Stimulated activated CD4-positive, alpha-beta T cell treated with anti-CD3 and anti-CD28 coated beads, TNF-alpha, amount 100 ng/mL, for 24 hours (primary cell): ENCODE measurements at regions not wholly inside any gene's neighbourhood (a gene's known extent, or its start where the extent isn't known, plus 50 kb on each side); places are given as distances from the start of the nearest gene placed in this dataset.
A peak's percentile ranks its signal among the peaks of the same experiment; 100 is the strongest.

Experiments used
- DNase-seq, 3 experiments: peaks; one replicate each; pipeline ENCODE4 v3.0.0-alpha.2; 2020; ENCODE audit warnings: low read depth in 3 of 3

DNA sequence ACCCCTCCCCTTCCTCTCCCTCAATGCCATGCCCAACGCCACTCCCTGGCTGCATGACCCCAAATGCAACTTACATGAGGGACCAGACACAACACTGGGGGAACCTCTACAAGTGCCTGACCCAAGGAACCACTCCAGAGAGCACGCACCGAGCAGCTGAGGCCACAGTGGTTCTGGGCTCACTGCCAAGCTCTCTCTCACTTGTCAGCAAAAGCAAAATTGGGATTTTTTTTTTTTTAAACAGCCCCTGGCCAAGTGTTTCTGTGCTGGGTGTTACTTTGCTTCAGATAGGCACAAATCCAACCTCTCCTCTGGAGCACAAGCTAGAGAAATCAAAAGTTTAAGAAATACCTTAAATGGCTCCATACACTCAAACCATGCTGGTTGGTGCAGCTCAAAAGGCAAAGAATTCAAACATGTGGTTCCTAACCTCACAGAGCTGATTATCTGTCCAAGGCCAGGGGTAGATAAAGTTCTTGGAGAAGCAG, 363.0 kb downstream of the SETD4 start:
- DNase-seq: no peak

DNA sequence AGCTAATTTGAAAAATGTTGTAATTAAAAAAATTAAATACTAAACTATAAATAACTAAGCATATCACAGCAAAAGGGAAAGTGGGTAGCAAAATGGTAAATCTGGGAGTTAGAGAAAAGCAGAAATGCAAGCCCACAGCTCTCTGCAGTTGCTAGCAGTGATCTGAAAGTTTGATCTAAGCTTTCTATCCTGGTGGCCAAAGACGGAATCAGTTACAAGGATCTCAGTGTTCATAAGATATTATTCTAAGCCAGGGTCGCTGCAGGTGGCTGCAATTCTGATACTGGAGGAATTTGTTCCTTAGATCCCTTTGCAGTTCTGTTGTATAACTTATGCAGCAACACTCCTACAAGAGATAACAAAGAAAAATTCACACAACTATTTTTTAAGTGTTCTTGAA, 363.7 kb downstream of the SETD4 start:
- DNase-seq: no peak

DNA sequence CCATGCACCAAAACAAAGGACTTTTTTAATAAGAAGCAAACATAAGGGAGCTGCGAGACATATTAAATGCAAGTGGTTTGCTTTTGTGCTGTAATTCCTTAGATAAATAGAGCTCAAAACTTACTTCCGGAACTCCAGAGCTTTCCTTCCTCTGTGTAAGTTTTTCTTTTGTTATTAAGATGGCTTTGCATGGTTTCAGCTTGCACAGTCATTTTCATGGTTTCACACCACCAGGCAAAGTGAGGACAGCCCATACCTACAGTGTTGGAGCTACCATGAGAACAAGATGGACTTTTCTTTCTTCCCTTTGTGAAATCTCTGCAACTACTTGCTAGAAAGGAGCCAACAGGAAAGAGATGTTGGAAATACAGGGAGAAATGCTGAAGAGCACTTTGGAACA, 368.0 kb downstream of the SETD4 start:
- no peak for DNase-seq

DNA sequence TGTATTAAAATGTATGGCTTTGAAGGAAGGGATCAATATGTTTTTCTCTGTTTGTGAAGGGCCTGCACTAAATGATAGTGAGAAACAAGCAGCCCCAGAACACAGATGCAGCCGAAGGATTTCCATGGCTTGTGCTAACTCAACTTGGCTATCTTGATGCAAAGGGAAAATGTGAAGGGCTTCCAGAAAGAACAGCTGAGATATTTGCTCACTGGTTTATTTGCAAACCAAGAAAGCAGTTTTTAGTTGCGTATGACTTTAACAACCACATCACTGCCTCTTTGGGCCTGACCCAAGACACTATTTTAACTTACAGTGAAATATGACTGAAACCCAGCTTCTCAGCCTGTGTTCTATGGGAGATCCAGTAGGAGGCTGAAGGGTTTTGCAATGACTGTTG, 369.9 kb downstream of the SETD4 start:
- no peak for DNase-seq

DNA sequence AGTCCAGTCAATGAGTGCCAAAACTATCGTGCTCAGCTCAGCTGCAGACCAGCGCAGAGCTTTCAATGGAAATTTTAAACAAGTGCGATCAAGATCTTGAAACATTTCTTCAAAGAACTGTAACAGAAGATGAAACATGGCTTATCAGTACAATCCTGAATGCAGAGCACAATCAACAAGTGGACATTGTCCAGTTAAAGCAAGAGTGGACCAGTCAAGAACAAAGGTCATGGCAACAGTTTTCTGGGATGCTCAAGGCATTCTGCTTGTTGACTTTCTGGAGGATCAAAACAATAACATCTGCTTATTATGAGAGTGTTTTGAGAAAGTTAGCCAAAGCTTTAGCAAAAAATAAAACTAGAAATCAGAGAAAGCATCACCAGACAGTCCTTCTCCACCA, 374.2 kb downstream of the SETD4 start:
- DNase-seq: no peak

DNA sequence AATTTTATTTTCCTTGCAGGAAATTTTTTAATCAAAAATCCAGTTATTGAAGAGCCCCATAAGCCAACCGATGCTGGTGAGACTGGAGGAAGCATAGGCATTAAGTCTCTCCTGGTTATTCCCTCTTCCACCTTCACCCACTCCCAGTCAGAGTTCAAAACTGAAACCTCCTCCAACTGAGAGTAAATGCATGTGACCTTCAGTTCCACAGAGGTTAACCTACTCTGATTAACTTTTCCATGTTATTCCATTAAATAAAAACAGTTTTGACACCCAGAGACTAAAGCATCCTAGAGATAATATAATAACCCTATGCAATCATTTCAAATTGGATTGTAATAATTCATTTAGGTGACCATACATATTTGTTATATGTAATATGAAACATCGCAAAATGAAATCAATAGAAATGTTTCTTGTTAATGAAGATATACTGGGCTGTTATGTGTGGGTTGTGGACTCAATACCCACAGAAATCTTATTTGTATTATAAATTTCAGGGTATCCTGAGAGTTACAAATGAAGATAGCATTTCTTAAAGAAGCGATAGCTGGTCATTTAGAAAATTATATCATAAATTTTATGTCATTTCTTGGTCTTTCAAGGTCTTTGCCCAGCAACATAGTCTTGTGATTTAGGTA, 376.5 kb downstream of the SETD4 start:
- DNase-seq: no peak

DNA sequence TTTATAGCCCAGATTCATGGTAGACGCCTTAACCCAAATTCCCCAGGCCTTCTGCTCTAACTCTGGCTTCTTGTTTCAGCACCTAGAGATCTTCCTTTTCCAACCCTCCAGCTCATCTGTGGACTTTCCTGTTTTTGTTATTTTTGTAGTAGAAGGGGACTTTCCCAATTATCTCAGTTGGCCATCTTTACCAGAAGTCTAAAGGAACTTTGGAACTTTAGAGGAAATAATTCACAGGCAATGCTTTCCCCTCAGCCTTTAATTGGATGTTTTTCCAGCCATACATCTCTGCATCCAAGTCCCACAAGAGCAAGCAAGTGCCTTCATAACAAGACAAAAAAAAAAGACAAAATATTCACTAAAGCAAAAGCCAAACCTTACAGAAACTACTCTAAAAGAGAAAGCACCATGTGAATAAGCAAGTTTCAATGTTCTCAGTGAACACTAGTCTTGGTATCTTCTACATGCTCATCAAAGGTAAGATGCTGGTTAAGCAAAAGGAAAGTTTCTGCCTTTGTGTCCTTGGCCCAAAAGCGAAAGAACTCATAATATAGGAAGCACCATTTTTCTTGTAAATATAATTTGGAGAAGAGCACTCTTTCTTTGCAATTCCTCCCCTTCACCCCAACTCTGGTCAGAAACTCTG, 377.3 kb downstream of the SETD4 start:
- no peak for DNase-seq

DNA sequence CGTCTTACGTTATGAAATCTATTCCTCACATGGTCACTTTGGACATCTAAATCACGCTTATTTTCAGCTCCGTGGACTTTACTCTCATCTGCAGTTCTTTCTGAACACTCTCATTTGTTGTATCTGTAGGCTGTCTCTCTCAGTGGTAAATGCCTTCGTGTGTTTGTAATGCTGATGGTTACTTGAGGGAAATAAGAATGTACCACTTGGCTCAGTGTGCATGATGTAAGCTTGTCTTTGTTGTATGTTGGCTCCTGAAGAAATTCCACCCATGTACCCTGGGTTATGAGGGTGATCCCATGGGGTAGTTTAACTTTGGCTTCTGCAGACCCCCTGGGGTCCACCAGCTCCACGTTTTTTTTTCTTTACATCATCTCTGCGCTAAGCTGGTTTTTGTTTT, 378.4 kb downstream of the SETD4 start:
- DNase-seq: no peak

DNA sequence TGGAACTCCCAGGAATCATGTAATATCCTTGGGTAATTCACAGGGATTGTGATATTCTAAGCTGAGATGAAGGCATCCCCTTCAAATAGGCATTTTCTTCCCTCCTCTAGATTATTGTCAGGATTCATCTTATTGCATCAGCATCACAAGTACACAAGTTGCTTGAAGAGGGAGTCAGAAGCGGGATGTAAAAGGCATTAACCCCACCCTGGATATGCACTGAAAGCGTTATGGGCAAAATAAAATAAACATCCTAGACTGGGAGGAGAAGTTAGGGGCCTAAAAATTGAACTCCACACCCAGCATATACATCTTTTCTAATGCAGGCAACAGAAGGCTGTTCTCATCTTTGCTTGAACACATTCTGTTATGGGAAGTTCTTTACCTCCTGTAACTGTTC, 381.2 kb downstream of the SETD4 start:
- DNase-seq: no peak

DNA sequence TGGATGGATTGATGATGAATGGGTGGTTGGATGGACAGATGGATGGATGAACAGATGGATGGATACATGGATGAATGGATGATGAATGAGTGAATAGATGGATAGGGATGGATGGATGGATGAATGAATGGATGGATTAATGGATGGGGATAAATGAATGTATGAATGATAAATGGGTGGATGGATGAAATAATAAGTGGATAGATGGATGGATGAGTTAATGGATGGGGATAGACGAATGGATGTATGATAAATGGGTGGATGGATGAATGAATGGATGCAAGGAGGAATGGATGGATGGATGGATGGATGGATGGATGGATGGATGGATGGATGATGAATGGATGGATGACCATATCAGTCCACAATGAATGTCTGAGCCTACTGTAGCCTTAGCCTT, 381.9 kb downstream of the SETD4 start:
- no peak for DNase-seq

DNA sequence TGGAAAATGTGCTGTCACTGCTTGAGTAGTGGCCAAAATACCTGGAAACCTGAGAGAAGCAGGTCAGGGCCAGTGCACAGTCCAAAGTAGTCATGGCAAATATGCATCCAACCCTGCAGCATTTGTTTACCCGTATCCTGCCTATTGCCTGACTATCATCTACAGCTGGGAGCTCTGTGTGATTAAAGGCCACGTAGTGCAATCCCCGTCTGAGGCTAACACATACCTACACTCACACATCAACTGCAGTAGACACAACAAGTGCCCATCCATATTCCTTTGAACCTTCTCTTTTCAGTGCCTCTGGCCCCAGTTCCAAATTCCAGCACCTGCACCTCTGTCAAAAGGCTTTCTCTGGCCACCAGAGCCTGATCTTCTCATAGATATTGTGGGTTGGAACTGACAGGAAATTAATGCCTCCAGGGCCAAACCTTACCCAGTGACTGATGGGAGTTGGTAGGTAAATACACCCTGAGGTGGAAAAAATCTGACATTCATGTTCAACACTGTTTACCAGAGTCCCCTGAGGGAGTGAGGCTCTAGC, 383.0 kb downstream of the SETD4 start:
- no peak for DNase-seq

DNA sequence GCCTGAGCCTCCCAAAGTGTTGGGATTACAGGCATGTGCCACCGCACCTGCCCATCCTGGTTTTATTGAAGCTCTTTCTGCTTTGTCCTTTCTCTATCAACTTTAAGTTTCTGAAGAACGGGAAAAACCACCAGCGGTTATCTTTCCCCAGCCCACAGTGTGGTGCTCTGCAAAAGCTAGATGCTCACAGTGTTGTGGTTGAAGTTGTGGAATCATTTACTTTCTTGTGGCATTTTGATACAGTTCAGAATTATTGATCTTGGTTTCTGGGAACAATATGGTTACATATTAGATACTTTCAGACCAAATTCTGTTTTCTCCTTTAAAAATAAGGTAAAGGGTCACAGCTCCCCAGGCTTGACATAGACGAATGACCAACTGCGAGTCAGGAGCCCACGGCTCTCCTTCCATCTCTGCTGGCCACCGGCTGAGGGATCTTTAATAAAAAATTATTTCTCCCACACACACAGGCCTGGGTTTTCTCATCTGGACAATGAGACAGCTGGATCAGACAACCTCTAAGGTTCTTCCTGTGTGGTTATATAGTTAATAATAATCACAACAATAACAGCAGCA, 385.3 kb downstream of the SETD4 start:
- no peak for DNase-seq

DNA sequence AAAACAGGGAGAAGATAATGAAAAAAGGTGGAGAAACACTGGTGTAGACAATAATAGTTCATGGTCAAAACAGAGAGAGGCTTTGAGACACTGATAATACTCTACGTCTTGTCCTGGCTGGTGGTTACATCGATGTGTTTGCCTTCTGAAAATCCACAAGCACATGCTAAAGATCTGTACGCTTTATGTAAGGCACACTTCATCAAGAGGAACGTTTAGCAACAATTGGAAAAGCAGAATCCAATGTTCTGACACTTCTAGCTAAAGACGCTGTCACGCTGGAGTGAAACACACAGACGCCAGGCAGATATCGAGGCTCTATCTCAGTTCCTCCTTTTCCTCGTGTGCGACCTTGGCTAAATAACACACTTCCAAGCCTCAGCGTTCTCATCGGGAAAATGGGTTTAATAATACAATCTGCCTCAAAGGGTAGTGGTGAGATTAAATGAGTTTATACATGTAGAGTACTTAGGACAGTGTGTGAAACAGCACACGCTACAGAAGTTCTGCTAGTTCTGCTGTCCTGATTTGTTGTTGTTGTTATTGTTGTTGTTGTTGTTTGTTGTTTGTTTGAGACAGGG, 386.1 kb downstream of the SETD4 start:
- DNase-seq: no peak

DNA sequence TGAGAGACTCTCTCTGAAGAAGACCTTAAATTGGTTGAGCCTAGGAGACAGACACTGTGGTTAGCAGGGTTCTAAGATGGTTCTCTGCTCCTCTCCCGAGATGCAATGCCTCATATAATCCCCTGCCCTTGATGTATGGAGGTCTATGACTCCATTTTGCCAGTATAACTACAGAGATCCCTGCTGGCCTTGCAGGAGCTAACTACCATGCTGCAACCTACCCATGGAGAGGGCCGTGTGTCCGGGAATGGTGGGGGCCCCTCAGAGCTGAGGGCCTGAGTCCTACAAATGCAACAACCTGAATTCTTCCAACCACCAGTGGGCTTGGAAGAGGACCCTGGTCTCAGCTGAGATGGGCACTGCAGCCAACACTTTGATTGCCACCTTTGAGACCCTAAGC, 388.0 kb downstream of the SETD4 start:
- DNase-seq: no peak

DNA sequence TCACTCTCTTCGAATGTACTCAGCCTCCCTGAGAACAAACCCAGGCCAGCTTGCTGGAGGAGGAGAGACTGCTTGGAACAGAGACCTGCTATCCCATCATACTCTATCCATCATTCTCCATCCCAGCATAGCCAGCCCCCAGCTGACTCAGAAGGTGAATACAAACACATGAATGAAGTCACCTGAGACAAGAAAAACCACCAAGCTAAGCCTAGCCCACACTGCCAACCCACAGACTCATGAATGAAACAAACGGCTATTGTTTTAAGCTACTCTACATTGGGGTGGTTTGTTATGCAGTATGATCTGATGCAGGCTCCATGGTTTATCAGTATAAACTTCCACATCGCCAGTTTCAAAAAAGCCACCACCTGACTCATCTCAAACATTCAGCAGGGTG, 395.6 kb downstream of the SETD4 start:
- peak in 1 of 3 experiments; percentile 9 for DNase-seq

DNA sequence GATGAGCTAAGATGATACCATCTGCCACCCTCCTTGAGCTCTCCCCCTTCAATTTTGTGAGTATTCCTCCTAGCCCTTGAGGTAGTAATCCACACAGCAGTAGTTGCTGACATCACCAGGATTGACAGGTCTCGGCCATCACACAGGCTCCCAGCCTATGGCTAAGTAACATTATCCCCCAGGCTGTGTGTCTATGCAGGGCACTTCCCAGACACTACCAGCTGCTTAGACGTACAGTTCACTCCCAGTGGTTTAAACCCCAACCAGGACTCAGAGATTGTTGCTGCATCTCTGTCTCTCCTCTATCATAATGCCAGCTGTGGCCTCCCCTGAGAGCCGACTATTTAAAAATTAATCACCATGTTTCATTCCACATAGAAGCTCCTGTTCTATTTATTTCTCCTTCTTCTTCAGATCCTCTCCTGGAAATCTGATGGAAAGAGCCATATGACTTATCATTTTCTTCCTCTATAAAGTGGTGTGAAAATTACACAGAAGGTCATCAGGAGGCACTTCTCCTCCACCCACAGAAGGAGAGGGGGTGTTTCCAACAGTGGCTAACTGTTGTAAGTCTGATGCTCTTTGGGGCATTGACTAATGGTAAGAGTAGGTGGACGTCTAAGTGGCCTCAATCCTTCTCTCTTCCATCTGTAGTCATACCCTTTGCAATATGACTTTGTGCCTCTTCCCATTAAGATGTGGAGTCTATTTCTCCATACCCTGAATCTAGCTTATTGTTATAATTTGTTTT, 396.3 kb downstream of the SETD4 start:
- no peak for DNase-seq

DNA sequence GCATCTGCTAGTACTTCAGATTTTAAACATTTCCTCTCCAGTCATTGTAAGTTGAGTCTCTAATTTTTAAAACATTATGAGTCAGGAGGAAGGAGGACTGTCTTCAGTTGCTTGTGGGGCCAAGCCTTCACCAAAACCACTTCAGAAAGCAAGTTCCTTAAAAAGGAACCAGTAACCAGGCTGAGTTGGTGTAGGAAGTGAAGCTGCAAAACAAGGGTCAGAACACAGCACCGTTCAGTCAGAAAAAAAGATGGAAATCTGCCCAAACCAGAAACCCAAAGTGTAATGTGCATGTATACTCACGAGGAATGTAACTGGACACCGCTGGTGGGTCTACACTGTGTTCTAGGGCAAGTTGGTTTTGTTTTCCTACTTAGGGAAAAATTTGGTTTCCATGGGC, 402.1 kb downstream of the SETD4 start:
- DNase-seq: no peak

DNA sequence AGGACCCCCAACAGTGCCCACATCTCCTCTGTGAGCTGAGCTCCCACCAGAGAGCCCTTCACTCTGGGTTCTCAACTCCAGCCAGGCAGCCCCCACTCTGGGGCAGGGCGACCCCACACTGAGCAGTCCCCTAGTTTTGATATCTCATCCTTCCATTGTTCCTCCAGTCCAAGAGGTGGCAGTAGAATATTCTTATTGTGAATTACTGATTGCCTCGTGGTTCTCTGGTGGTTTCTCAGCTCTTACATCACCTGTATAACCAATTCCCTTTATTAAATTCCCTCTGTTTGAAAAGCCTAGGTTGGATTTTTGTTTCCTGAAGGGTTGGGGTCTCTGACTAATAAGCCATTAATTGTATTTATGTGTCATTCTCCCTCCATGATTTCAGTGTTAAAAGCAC, 407.5 kb downstream of the SETD4 start:
- DNase-seq: no peak

DNA sequence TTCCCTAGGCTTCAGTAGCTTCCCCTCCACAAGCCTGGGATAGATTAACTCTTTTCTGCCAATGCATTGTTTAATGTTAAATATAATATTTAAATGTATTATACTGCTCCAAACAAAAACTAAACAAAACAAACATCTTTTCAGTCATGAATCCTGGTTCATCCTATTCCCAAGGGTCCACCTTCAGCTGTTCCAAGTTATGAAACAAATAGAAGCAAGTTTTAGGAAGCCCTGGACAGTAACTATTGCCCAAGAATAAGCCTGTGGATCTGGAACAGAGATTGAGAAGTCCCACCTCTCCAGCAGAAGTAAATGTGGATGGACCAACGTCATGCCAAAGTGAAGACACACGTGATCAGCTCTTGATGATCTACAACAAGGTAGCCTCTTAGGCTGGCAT, 408.1 kb downstream of the SETD4 start:
- no peak for DNase-seq

DNA sequence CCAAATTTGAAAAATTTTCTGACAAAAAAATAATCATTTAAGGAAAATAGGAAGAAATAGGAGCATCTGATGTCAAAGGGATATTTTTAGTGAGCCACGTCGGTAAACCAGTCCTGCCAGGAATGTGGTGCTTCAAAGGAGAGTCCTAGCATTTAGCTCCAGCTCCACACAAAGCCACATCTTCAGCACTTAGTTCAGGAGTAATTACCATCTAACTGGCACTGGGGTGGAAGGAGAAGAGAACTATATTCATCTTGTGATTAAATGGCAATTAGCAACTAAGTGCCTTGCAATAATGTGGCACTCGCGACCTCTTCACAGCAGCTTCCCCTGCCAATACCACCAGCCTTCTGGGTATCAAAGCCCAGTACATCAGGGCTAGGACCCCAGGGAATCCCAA, 409.1 kb downstream of the SETD4 start:
- no peak for DNase-seq

DNA sequence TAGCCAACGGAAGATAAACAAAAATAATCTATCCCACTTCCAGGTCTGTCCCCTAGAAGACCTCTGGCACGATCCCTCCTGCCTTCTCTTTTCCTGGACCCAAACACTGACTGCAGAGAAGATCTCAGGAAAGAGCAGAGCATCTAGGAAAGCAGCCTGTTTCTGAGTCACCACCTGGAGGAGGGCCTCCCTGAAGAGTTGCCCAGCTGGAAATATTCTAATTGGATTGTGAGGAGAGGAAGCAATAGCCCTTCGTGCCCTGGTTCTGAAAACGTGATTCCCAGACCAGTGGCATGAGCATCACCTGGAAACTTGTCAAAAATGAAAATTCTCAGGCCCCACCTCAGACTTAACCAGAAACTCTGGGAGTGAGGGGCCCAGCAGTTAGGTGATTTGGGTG, 411.1 kb downstream of the SETD4 start:
- no peak for DNase-seq

DNA sequence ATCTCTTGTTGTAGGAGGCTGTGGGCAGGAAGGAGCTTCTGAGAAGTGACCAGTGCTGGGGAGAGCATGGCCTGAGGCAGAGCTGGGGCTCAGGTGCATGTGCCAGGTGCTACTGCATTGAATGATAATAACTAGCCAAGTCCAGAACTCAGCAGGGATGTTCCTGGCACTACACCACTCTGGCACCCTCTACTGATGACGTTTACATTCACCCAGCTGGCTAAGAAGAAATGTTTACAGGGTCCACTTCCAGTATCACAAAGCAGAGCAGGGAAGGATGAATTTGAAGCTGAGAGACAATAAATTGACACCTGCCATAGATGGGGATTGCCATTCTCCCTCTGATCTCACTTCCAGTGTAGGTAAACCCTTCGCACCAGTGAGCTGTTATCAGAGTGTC, 411.8 kb downstream of the SETD4 start:
- DNase-seq: no peak
